Osteocyte (in vitro differentiated cells): ENCODE measurements at regions not wholly inside any gene's neighbourhood (a gene's known extent, or its start where the extent isn't known, plus 50 kb on each side); places are given as distances from the start of the nearest gene placed in this dataset.

Experiments
- DNase-seq: peaks from one replicate; pipeline ENCODE4 v3.0.0; 2021; ENCODE audit warnings: mixed read lengths; ENCODE audit not compliant: unreplicated experiment; ENCODE audit errors: extremely low spot score
- H3K27ac Mint-ChIP-seq: one replicate; pipeline ENCODE4 v1.8.0; 2021; ENCODE audit warnings: mild to moderate bottlenecking, mixed read lengths; ENCODE audit not compliant: unreplicated experiment
- H3K27me3 Mint-ChIP-seq: one replicate; pipeline ENCODE4 v1.8.0; 2021; ENCODE audit warnings: mixed read lengths; ENCODE audit not compliant: unreplicated experiment
- H3K36me3 Mint-ChIP-seq: one replicate; pipeline ENCODE4 v1.8.0; 2021; ENCODE audit warnings: mixed read lengths; ENCODE audit not compliant: unreplicated experiment
- H3K4me1 Mint-ChIP-seq: one replicate; pipeline ENCODE4 v1.8.0; 2021; ENCODE audit warnings: mixed read lengths; ENCODE audit not compliant: unreplicated experiment
- H3K4me3 Mint-ChIP-seq: one replicate; pipeline ENCODE4 v1.8.0; 2021; ENCODE audit warnings: mild to moderate bottlenecking, moderate library complexity, mixed read lengths; ENCODE audit not compliant: unreplicated experiment
- H3K9me3 Mint-ChIP-seq: one replicate; pipeline ENCODE4 v1.8.0; 2021; ENCODE audit warnings: mixed read lengths; ENCODE audit not compliant: unreplicated experiment
- CTCF ChIP-seq: fragments of 200-600 bp; sonication (generic); IDR thresholded peaks from 2 replicates; pipeline ENCODE4 v1.5.0; 2021; ENCODE audit warnings: antibody characterized with exemption, mild to moderate bottlenecking, moderate library complexity

DNA sequence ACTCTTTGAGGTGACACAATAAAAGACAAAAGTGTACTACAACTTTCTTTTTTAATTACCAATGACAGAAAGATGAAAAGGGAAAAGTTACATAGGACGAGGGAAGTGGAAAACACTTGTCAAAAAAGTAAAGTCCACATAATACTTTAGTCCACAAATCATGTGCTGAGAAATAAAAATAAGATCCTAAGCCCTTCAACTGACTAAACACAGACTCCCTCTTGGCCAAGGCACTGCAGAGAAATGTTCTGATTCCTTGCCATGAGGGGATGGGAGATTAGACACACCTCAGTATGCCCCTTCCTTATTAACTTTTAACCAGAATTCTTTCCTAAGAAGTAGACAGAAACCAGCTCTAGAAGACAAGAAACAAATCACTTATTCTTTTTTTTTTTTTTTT, 59.5 kb upstream of the TGFBR2 start:
- Mint-ChIP-seq H3K4me1 (peaks cover 13% of the 10 kb centered on the region), H3K4me3 (no peak overlapping the region), H3K27ac (no peak overlapping the region), H3K36me3 (no peaks in the 10 kb centered on the region), H3K27me3 (no peaks in the 10 kb centered on the region), H3K9me3 (no peaks in the 10 kb centered on the region)
- no peak for TF ChIP-seq CTCF
- no peak for DNase-seq

DNA sequence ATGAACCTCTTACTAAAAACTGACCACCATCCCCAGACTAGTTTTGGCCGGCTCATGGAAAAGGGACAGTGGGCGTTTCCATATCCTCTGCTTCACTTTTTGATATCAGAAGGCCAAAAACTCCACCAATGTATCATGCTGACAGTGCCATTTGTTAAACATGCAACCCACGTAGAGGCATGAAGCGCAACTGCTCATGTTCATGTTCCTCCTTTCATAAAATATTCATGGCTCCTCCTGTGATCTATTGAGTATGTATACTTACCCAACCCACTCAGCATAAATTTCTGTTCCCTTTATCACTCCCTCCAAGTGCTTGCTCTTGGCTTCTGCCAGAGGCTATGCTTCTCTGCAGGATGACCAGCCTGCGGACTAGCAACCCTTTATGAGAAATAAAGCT, 58.7 kb upstream of the TGFBR2 start:
- no peak for DNase-seq
- no peaks in the 10 kb centered on the region for H3K36me3 Mint-ChIP-seq
- no peaks in the 10 kb centered on the region for H3K9me3 Mint-ChIP-seq
- H3K4me3 Mint-ChIP-seq = no peak overlapping the region
- no peak overlapping the region for H3K27ac Mint-ChIP-seq
- no peak for TF ChIP-seq CTCF
- H3K27me3 Mint-ChIP-seq = no peaks in the 10 kb centered on the region
- H3K4me1 Mint-ChIP-seq = peaks cover 13% of the 10 kb centered on the region

GRCh38 chr3:30548600-30548999, 57.8 kb upstream of the TGFBR2 start:
- Mint-ChIP-seq H3K36me3 (no peaks in the 10 kb centered on the region), H3K4me1 (peaks cover 13% of the 10 kb centered on the region), H3K9me3 (no peaks in the 10 kb centered on the region), H3K27ac (no peak overlapping the region), H3K4me3 (no peak overlapping the region), H3K27me3 (no peaks in the 10 kb centered on the region)
- DNase-seq = no peak
- TF ChIP-seq CTCF = no peak

- Mint-ChIP-seq H3K9me3 (peaks cover 3% of the 10 kb centered on the region), H3K27ac (no peak overlapping the region), H3K4me1 (peaks cover 15% of the 10 kb centered on the region)
Observed at GRCh38 chr3:30549600-30549999, 56.8 kb upstream of the TGFBR2 start.

GRCh38 chr3:30550246-30550645, 56.2 kb upstream of the TGFBR2 start:
- H3K27ac Mint-ChIP-seq = no peak overlapping the region

More at GRCh38 chr3:30549600-30549999, 56.8 kb upstream of the TGFBR2 start:
- no peak for TF ChIP-seq CTCF
- DNase-seq = no peak
- H3K4me3 Mint-ChIP-seq = no peak overlapping the region
- H3K36me3 Mint-ChIP-seq = no peaks in the 10 kb centered on the region
- no peaks in the 10 kb centered on the region for H3K27me3 Mint-ChIP-seq

More at GRCh38 chr3:30550246-30550645, 56.2 kb upstream of the TGFBR2 start:
- Mint-ChIP-seq H3K9me3 (peaks cover 3% of the 10 kb centered on the region), H3K4me3 (no peak overlapping the region), H3K4me1 (peaks cover 11% of the 10 kb centered on the region), H3K36me3 (no peaks in the 10 kb centered on the region), H3K27me3 (no peaks in the 10 kb centered on the region)
- no peak for DNase-seq
- no peak for TF ChIP-seq CTCF
